Amniotic stem cell (primary cell): ENCODE measurements at regions not wholly inside any gene's neighbourhood (a gene's known extent, or its start where the extent isn't known, plus 50 kb on each side); places are given as distances from the start of the nearest gene placed in this dataset.
"Not testable (repeated sequence)": the region's sequence is repeated elsewhere in the genome, so short reads cannot be mapped to it uniquely, and the experiment has no call there.

Source experiments
- DNase-seq: peaks from one replicate; lab custom pipeline; 2025; lab: John Stamatoyannopoulos, UW

DNA sequence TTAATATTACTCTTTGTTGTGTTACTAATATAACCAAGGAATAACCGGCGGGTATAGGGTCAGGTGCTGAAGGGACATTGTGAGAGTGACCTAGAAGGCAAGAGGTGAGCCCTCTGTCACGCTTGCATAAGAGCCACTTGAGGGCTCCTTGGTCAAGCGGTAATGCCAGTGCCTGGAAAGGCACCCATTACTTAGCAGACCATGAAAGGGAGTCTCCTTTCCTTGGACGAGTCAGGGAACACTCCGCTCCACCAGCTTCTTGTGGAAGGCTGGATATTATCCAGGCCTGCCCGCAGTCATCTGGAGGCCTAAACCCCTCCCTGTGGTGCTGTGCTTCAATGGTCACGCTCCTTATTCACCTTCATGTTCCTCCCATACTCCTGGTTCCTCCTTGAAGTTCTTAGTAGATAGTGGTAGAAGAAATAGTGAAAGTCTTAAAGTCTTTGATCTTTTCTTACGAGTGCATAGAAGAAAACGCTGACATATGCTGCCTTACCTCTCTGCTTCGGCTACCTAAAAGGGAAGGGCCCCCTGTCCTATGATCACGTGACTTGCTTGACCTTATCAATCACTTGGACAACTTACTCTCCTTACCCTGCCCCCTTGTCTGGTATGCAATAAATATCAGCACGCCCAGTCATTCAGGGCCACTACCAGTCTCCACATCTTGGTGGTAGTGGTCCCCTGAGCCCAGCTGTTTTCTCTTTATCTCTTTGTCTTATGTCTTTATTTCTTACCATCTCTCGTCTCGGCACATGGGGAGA, 59.6 kb upstream of the DMRTB1 start:
- not testable (repeated sequence) for DNase-seq

DNA sequence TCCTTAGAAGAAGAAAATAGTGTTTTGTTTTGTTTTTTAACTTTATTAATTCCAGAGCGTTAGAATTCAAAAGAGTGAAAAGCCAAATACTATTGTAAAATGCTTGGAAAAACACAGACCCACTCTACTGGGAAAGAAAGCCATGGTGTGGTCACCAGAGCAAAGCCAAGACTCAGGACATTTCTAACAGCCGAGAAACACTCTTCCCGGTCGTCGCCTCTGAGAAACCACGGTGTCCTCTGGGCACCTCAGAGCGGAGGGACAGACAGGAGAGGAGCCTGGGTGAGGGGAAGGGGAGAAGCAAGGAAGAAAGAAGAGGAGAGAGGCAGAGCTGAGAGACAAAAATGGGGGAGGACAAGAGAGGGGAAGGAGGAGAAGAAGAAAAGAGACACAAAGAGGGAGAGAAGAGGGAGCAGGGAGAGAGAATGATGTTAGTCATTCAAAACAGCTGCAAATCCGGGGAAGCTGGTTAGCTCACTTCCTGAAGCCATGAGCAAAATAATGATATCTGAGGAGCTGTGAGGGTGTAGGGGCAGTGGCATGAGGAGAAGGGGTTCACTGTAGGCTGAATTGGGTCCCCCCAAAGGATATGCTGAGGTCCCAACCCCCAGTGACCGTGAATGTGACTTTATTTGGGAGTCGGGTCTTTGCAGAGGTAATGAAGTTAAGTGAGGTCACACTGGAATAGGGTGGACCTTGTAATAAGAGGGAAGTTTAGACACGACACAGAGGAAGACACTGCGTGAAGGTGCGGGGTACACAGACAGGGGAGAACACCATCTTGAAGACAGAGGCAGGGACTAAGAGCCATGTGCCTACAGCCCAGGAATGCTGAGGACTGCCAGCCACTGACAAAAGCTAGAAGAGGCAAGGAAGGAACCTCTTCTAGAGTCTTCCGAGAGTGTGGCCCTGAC, 58.2 kb upstream of the DMRTB1 start:
- DNase-seq, result no peak

DNA sequence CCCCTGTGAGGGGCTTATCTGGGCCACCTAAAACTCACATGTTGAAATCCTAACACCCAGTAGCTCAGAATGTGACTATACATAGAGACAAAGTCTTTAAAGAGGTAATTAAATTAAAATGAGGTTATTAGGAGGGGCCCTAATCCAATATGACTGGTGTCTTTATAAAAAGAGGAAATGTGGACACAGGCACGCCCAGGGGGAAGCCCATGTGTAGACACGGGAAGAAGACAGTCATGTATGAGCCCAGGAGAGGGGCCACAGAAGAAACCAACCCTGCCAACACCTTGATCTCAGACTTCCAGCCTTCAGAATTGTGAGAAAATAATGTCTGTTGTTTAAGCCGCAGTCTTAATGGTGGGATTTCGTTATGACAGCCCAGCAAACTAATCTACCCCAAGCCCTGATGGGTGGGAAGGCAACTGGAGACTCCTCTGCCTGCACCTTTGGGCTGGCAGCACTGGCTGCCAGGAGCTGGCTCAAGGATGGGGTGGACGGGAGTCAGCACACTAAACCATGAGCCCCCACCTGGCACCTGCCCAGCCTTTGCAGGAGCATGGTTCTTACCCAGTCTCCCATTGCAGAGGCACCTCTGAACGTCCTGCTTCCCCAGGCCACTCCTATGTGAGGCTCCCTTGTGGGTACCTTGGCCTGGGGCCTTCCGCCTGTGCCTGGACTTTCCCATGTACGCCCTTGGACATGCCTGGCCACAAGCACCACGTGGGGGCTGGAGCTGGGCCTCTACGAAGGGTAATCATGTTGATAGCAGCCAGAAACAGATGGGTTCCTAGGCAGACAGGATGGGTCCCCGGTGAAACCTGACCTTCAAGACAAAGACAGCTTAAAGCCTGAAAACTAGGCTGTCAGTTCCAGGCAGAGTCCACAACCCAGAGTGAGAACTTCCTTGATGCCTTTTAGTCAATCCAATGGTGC, 57.1 kb upstream of the DMRTB1 start:
- DNase-seq, result no peak

DNA sequence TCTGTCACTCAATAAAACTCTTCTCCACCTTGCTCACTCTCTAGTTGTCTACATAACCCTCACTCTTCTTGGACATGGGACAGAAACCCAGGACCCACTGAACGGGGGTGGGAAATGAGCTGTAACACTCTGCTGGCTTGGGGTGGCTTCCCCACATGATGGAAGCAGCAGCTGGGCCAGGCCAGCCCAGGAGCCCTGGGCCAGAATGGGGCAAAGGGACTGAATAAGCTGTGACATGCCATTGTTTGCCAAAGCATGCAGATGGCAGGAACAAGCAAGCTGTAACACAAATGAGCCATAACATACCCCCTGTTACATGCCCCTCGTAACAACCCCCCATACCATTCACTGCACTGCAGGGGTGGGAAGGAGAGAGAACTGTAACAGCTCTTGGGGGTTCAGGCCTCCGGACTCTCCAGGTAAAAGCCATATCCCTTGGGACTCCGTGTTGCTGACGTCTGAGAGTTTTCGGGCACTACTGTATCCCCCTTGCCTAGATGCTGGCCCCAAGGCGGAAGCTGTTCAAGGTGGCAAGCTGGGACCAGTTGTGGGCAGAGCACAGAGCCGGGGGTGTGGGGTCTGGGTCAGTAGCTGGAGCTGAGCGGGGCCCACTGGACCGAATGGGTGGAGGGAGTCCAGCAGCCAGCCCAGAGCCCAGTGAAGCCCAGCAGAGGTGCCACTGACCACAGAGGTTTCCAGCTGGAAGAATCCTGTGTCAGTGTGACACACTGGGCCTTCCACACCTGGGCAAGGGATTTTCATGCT, 56.1 kb upstream of the DMRTB1 start:
- DNase-seq, result no peak

DNA sequence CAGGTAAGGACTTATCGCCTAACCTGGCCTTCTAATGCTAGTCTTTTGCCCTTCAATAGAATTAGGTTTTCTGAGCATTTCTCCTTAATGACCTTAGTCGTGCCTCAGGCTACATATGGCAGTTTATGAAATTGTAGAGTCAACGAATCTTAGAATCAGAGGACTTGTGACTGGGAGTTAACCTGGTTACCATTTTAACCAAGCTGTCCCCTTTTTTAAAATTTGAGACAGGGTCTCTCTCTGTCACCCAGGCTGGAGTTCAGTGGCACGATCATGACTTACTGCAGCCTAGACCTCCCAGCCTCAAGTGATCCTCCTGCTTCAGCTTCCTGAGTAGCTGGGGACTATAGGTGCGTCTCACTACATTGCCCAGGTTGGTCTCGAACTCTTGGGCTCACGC, 53.5 kb upstream of the DMRTB1 start:
- DNase-seq, result no peak

DNA sequence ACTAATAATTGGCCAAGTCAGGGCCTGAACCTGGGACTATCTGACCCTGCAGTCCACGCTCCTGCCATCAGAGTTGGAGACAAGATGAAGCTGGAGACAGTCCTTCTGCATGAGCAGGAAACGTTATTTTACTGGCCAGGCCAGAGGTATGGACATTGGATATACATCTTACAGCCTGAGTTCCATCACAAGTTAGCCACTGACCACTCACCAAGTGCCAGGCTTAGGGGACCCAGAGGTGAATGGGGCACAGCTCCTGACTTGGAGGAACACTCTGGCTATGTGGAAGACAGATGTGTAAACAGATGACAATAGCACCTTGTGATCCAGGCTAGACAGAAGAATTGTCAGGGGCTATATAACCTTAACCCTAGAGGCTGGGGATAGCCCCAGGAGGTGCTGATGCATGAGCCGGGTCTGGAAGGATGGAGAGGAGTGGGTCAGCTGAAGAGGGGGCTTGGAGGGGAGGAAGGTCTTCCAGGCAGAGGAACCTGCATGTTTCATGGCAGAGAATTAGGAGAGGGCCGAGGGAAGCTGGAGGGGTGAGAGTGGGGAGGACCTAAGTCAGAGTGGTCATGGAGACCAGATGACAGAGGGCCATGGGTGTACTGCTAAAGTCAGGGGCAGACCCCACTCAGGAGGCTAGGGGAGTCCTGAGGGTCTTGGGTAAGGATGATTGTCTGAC, 52.5 kb upstream of the DMRTB1 start:
- DNase-seq, result no peak

DNA sequence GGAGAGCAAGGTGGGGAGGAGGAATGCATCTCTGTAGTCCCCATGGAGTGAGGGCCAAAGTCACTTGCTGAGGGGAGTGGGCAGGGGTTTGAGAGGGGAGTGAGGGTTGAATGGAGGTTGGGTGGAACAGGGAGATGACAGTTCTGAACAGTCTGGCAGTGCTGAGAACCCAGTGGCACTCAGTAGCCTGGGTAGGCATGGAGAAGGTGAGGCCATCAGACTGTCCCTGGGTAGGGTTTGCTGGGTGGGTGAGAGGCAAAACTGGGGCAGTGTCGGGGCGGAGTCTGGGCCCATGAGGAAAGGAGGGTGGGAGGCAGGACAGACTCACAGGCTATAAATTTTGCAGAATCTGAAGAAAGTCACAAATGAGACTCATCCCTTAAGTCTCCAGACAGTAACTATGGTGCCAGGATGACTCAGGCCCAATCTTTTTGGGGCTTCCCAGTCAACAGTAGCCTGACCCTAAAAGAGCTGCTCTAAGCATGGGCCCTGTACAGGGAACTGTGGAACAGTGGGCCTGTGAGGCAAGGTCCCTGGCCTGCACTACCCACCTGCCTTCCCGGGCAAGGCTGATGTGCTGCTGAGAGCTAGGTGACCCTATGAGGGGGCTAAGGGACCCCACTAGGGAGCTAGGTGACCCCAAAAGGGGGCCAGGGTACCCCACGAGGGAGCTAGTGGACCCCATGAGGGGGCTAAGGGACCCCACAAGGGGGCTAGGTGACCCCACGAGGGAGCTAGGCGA, 51.0 kb upstream of the DMRTB1 start:
- DNase-seq, result no peak

DNA sequence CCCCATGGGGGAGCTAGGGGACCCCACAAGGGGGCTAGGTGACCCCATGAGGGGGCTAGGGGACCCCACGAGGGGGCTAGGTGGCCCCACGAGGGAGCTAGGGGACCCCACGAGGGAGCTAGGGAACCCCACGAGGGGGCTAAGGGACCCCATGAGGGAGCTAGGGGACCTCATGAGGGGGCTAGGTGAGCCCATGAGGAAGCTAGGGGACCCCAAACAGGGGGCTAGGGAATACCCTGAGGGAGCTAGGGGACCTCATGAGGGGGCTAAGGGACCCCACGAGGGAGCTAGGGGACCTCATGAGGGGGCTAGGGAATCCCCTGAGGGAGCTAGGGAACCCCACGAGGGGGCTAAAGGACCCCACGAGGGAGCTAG, 50.5 kb upstream of the DMRTB1 start:
- DNase-seq, result no peak

DNA sequence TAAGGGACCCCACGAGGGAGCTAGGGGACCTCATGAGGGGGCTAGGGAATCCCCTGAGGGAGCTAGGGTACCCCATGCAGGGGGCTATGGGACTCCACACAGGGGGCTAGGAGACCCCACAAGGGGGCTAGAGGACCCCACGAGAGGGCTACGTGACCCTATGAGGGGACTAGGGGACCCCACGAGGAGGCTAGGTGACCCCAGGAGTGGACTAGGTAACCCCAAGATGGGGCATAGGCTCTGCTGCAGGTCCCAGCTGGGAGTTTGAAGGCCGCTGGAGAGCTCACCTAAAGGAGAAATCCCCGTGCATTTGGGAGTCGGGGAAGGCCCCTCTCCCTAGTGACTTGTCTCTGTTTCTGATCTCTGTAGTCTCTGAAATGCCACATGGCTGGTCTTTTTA, 50.0 kb upstream of the DMRTB1 start:
- no peak for DNase-seq
